ENCODE measurements at regions not wholly inside any gene's neighbourhood (a gene's known extent, or its start where the extent isn't known, plus 50 kb on each side); places are given as distances from the start of the nearest gene placed in this dataset.

- Histone ChIP-seq H3K27ac (replicated peaks) (no peak overlapping the region), H3K4me3 (replicated peaks; ENCODE audit: insufficient read depth, low read length) (no peak overlapping the region), H3K27me3 (ENCODE audit: insufficient read depth, poor library complexity, severe bottlenecking) (no peaks in the 10 kb centered on the region)
- TF ChIP-seq GABPA (IDR thresholded peaks at IDR 0.05; ENCODE audit: low read depth) (no peak), CTCF (IDR thresholded peaks at IDR 0.05; ENCODE audit: insufficient read depth, low read length) (no peak)
- no peak for DNase-seq (ENCODE audit: low read depth in 1 of 2, low spot score in 1 of 2)
Measured at GRCh38 chr13:88801361-88801760, 1130.2 kb downstream of the SLITRK5 start.

- no peaks in the 10 kb centered on the region for H3K27me3 ChIP-seq (ENCODE audit: insufficient read depth, poor library complexity, severe bottlenecking)
- no peak for TF ChIP-seq CTCF (IDR thresholded peaks at IDR 0.05; ENCODE audit: insufficient read depth, low read length)
- TF ChIP-seq POLR2AphosphoS5 (IDR thresholded peaks at IDR 0.05; ENCODE audit: low read depth), result no peak
- TF ChIP-seq SPI1 (IDR thresholded peaks at IDR 0.05; ENCODE audit: borderline replicate concordance, low read depth), result no peak
- no peak for TF ChIP-seq GABPA (IDR thresholded peaks at IDR 0.05; ENCODE audit: low read depth)
- TF ChIP-seq REST (IDR thresholded peaks at IDR 0.05; ENCODE audit: insufficient replicate concordance, low read depth), result no peak
- no peak overlapping the region for H3K4me3 ChIP-seq (replicated peaks; ENCODE audit: insufficient read depth, low read length)
- DNase-seq (ENCODE audit: low read depth in 1 of 2, low spot score in 1 of 2), result no peak
- no peak overlapping the region for H3K27ac ChIP-seq (replicated peaks)
Measured at GRCh38 chr13:88802886-88803285, 1131.7 kb downstream of the SLITRK5 start.

GRCh38 chr13:88806438-88806837 lies 1135.3 kb downstream of the SLITRK5 start:
- TF ChIP-seq SPI1 (IDR thresholded peaks at IDR 0.05; ENCODE audit: borderline replicate concordance, low read depth) (no peak), CTCF (IDR thresholded peaks at IDR 0.05; ENCODE audit: insufficient read depth, low read length) (no peak), GABPA (IDR thresholded peaks at IDR 0.05; ENCODE audit: low read depth) (no peak), REST (IDR thresholded peaks at IDR 0.05; ENCODE audit: insufficient replicate concordance, low read depth) (no peak), POLR2AphosphoS5 (IDR thresholded peaks at IDR 0.05; ENCODE audit: low read depth) (no peak)
- Histone ChIP-seq H3K4me3 (replicated peaks; ENCODE audit: insufficient read depth, low read length) (no peak overlapping the region), H3K27ac (replicated peaks) (no peak overlapping the region), H3K27me3 (ENCODE audit: insufficient read depth, poor library complexity, severe bottlenecking) (no peaks in the 10 kb centered on the region)
- DNase-seq (ENCODE audit: low read depth in 1 of 2, low spot score in 1 of 2), result no peak

GRCh38 chr13:88817560-88817959 lies 1146.4 kb downstream of the SLITRK5 start:
- Histone ChIP-seq H3K27me3 (ENCODE audit: insufficient read depth, poor library complexity, severe bottlenecking) (no peaks in the 10 kb centered on the region), H3K27ac (replicated peaks) (no peak overlapping the region), H3K4me3 (replicated peaks; ENCODE audit: insufficient read depth, low read length) (no peak overlapping the region)
- TF ChIP-seq GABPA (IDR thresholded peaks at IDR 0.05; ENCODE audit: low read depth), result no peak
- TF ChIP-seq CTCF (IDR thresholded peaks at IDR 0.05; ENCODE audit: insufficient read depth, low read length), result no peak
- TF ChIP-seq POLR2AphosphoS5 (IDR thresholded peaks at IDR 0.05; ENCODE audit: low read depth), result no peak
- TF ChIP-seq SPI1 (IDR thresholded peaks at IDR 0.05; ENCODE audit: borderline replicate concordance, low read depth), result no peak
- TF ChIP-seq REST (IDR thresholded peaks at IDR 0.05; ENCODE audit: insufficient replicate concordance, low read depth), result no peak
- DNase-seq (ENCODE audit: low read depth in 1 of 2, low spot score in 1 of 2), result no peak
